Inferior parietal cortex (tissue), 1 donor: ENCODE measurements at regions not wholly inside any gene's neighbourhood (a gene's known extent, or its start where the extent isn't known, plus 50 kb on each side); places are given as distances from the start of the nearest gene placed in this dataset.

Experiments used
- DNase-seq: peaks from one replicate; pipeline ENCODE4 v3.0.0-alpha.2; 2016; ENCODE audit errors: extremely low spot score

DNA sequence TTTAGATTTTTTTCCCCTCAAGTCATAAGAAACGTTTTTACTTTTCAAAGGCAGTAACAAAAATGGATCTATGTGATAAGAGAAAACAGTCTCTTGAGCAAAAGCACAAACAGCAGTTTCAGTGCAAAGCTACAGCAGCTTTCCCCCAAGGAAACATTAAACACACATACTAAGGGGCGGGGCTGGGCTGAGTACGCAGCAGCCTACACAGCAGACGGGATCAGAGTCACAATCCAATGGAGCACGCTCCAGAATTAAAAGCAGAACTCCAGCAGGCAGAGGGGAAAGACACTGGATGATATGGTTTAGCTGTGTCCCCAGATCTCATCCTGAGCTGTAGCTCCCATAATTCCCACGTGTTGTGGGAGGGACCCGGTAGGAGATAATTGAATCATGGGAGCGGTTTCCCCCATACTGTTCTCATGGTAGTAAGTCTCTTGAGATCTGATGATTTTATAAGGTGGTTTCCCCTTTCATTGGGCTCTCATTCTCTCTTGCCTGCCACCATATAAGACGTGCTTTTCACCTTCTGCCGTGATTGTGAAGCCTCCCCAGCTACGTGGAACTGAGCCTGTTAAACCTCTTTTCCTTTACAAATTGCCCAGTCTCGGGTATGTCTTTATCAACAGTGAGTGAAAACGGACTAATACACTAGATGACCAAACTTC lies 116.2 kb upstream of the SLCO3A1 start:
- no peak for DNase-seq

DNA sequence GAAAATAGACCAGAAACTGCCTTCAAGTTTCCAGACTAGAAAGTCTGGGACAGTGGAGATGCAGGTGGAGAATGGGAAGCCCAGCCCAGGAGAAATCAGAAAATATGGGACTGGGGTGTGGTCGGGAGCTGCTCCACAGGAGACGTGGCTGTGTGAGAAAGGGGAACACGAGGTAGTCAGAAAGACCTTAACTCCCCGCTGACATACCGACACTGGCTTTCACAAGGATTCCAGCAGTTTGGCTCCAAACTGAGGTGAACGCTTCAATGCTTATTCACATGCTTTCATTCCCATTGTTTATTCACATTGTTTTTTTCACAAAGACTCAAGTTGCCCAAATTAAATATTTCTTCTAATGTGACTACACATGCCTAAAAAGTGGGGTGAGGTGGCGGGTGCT lies 111.5 kb upstream of the SLCO3A1 start:
- no peak for DNase-seq

DNA sequence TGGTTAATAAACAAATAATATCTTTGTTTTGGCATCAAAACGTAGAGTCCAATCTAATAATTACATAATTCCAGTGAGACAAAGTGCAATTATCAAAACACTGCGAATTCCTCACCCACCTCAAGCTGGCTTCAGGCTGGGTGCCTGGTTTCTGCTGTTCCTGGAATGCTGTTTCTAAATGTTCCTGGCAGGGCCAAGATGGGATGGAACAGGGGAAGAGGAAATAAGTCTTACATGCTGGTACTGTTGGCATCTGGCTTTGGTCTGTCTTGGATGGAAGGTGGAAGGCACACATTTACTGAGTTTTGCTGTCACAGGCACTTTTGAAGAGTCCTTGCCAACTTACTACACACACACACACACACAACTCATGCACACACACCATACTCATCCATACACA lies 101.9 kb upstream of the SLCO3A1 start:
- DNase-seq: peak; percentile 17

DNA sequence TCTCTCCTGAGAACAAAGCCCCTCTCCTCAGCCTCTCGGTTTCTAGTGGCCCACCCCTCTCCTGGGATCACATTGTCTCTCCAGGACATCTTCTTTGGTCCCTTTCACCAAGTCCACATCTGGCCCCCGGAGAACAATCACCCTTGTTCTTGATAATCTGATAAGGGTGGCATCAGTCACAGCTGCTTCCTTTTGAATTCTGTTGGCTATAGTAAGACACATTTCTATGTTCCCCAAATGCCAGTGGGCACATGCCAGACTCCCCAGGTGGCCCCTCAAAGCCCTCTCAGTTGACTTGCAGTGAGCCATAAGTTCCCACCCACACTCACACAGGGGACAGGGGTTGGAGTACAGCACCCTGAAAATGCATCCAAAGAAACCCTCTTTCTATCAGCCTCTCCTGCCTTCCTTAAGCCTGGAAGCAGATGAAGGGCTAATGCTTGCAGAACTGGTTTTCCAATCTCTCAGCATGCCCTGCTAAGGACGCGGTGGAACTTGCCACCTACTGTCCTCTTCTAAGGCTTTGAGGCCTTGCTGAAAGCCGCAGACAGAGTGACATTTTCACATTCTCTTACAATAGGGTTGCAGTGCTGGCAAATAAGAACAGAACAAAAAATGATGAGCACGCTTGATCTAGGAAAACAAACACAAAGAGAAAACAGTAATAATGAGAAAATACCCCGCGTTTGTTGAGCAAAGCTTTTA lies 101.3 kb upstream of the SLCO3A1 start:
- peak; percentile 47 for DNase-seq

DNA sequence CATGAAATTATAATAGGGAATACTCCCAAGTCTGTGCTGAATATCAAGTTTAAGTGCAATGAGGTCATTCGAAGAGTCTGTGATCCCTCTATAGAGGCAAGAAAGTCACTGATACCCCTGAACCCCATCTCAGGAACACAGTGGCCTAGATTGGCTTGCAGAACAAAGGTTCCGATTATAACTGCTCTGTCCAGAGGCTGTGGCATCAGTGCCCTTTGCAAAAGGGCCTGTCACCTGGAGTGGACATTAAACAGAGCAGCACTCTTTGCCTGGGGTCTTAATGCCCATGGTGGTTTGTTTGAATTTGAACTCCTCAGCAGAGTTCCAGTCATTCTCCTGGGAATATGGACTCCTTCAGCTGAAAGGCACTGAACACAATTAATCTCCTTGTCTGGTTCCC lies 93.9 kb upstream of the SLCO3A1 start:
- DNase-seq: no peak

DNA sequence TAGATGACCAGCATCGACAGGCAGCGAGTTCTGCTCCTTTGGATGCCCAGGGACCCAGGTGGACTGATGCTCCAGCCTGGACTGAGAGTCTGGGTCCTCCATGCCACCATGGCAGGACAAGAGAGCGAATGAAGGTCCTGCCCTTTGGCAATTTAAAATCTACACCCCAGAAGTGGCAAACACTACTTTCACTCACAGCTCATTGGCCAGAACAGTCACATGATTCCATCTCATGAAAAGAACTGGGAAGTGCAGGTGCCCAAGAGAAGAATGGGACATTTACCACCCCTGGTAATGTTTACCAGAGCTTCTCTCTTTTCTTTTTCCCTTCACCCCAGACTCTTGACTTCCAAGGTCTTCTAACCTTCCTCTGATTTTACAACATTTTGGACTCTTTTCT lies 87.8 kb upstream of the SLCO3A1 start:
- DNase-seq: no peak

DNA sequence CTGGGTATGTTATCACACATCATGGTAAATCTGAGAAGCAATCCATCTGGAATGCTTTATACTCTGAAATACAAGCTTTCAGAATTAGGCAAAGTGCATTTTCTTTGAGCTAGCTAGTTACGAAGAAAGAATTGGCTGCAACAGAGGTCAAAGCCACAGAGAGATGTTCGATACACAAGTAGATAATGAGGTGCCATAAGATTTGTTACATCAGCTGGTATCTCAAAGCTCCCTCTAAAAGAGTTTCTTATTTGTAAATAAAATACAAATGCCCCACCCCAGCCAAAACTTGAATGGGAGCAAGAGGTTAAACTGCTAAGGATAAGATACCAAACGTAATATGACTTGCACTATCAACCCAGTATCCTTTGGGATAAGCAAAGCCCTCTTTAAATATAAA lies 84.0 kb upstream of the SLCO3A1 start:
- no peak for DNase-seq

DNA sequence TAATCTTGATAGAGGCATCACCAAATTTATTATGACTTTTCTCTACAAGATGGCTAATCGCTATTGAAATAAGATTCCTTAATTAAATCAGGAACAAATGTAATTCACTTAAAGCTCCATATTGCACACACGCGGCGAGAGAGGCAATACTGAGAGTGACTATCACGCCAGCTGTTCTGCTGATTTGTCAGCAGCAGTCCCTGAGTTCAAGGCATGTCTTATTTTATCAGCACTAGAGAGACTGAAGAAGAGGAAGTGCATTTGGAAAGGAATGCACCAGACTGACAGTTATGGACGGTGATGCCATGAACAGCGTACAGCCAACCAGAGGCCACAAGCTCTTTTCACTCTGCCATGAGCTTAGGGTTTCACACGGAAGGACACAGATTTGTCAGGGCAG lies 83.6 kb upstream of the SLCO3A1 start:
- no peak for DNase-seq

DNA sequence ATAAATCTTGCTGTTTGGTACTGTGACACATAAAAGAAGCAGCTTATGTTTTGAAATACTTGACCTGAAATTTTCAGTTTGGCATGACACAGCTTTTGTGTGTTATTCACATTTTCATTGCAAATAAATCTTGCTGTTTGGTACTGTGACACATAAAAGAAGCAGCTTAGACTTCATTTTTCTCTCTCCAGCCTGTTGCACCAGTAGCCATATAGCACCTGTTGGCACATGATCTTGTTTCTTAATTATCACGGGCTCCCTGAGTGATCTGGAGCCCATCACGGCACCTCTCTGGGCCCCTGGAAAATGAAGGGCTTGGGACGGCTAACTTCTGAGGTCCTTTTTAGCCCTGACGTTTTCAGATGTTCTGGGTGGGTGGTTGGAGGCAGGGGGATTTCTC lies 77.4 kb upstream of the SLCO3A1 start:
- DNase-seq: no peak

DNA sequence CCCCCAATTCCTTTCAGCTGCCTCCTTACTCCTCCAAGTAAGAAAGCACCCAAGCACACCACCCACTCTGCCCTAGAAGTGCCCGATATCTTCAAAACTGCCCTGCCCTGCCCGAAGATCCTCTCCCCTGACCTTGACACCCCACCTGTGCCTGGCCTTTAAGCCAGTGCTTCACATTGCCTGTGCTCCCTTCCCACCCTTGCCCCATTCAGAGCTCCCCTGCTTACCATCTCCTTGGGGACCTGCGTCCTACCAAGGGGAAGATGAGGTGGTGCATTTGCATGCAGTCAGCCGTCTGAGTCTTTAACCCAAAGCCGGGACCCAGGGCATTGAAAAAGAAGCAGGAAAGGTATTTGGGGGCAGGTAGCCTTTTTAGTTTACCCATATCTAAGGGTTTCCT lies 73.5 kb upstream of the SLCO3A1 start:
- no peak for DNase-seq

DNA sequence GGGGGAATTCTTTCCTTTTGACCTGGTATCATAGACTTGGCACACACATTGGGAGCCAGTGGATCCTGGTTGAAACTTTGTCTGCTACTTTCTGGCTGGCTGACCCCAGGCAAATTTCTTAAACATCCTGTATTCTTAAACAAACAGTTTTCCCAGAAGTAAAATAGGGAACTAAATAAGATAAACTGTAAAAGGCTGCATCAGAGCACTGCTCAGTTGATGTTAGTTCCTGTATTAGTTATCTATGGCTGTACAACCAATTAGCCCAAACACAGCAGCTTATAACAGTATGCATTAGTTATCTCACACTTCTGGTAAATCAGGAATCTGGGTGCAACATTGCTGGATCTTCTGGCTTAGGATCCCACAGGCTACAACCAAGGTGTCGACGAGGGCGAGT lies 73.1 kb upstream of the SLCO3A1 start:
- no peak for DNase-seq

DNA sequence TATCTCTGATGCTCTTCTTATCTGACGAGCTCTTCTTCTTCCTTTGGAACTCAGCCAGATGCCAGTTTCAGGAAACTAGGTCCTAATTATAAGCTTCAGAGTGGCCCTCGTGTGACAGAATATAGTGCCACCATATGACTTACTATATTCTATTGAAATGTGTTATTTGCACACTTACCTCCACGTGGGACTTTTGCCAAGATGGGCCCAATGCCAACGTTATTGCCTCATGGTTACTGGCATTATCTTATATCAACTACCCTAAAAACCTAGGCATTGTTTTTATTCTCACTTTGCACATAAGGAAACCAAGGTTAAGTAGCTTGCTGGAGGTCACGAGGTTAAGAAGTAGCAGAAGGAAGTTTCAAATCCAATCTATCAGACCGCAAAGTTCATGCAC lies 71.3 kb upstream of the SLCO3A1 start:
- no peak for DNase-seq

DNA sequence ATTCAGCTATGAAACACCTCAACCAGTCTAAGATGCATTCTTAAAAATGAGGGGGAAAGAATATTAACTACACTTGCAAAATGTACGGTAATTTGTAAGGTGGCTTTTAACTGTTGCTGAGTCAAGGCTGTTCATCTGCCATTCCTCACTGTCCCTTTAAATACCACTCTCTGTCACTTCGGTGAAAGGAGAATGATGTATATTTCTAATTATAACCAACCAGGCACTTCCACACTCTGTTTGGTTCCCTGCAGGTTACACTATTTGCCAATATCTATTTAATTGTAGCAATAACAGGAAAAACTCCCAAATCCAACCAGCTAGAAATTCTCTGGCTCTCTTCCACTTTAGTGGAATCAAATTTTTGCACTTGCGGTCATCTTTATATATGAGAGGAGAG lies 70.5 kb upstream of the SLCO3A1 start:
- no peak for DNase-seq

DNA sequence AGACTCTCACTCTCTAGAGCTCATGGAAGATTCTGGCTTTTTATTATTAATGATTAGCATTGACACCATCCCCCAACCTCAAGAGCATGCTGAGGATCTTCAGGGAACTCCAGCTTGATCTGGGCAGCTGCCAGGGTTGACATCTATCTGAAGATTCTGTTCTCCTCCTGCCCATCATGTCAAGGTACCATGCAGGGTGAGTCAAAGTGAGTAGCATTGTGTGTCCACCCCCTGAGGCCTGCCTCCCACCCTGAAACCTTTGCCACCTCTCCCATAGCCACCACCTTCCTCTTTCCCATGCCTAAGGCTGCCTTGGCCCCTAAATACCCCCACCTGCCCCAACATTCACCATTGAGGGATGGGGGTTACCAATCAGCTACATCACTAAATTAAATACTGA lies 70.1 kb upstream of the SLCO3A1 start:
- DNase-seq: no peak

DNA sequence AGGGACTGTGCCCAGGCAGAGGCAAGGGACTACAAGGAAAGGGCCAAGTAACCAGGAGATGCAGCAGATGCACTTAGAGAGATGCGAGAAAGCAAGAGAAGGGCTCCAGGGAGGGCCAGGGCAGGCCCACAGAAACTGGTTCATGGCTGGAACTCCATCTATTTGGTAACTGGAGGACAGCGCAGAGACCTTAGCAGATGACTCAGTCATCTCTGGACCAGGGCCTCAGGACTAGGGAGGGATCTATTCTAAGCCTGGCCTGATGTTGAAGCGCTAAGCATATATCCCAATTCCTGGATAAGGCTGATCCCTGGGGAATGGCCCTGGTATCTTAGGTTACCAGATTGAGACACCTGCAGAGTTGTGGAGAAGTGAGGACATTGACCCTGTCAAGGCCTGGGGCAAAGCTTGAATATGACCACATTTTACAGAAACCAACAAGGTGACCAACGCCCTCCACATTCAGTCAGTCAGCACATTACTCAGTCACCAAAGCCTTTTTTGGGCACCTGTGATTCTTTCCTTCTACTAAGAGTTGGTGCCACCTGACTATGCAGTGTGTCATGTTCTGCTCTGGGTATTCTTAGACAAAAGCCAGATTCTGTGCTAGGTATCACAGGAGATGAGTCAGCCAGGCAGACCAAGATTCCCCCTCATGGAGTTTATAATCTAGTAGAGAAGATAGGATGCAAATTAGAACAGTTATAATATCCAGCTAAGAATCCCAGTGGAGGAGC lies 68.4 kb upstream of the SLCO3A1 start:
- DNase-seq: no peak

DNA sequence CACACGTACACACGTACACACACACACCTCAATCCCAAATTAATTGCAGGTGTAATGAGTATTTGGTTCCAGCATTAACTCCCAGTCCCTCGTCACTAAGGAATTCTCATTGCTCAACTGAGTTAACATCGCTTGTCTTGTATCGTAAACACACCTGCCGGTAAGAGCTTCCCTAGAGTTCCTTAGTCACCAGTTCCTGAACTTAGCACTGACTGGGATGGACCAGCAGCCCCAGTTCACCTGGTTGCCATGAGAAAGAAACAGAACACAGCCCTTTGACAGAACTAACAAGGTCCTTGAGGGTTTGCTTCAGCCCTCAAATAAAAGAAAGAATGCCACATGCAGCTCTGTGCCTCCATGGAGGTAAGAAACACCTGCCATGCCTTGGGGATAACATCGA lies 66.3 kb upstream of the SLCO3A1 start:
- no peak for DNase-seq

DNA sequence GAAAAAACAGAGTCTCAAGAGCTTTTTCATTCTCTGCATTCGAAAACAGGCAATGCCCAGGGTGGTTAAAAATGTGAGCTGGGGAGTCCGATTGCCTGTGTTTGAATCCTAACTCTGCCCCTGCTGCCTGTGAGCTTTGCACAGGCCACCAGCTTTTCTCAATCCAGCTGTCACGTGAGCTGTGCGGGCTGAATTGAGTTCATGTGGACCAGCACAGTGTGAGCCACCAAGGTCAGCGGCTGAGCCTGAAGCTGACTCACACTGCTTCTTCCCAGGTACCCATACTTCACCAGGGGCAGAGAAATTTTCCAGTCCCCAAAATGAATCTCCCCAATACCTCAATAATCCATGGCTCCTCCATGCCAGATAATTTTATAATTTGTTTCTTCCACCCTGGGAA lies 64.4 kb upstream of the SLCO3A1 start:
- no peak for DNase-seq

DNA sequence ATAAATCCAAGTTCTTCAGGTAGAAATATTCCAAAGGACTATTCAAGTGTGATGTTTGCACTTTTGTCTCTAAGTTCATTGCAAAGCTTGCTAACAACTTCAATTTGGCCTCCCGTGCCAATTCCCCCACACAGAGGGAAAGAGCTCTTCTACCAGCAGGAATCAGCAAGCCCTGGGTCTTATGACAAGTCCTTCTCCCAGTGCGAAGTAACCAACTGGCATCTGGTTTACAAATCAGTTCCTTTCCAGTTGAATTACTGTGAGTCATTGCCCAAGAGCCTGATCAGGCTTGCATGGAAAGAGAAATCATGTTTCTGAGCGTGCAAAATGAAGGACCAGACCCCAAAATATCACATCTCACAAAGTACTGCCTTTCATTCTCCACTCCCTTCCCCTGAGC lies 62.7 kb upstream of the SLCO3A1 start:
- no peak for DNase-seq

DNA sequence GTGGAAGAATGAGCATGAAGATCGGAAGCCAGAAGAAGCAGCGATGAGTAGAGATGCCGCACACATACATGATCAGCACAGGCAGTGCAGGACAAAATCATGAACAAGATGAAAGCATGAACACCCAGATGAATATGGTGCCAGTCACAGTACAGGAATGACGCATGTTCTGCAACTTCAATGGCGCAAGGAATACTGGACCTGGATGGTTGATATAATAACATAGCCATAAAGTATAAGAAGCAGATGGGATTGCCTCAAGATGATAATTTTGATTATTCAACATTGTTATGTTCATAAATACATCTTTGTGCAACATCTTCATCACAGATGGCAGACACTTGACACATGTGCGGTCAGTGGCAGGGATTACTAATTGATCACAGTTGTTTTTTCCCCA lies 59.7 kb upstream of the SLCO3A1 start:
- no peak for DNase-seq

DNA sequence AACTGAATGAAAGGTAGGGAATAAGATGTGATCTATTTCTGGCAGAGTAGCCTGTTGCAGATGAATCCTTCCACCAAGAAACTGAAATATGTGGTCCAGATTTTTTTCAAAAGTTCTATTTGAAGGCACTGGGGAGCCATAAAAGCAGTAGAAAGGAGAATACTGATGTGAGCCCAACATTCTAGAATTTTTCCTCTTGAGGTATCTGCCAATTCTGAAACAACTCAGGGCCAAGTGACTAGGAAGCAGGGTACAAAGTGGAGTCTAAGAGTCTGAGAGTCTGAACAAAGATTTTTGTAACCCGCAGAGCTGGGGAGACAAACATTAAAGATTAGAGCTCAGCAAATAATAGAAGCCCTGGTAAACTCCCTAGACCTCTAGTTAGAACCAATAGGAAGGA lies 58.3 kb upstream of the SLCO3A1 start:
- no peak for DNase-seq

DNA sequence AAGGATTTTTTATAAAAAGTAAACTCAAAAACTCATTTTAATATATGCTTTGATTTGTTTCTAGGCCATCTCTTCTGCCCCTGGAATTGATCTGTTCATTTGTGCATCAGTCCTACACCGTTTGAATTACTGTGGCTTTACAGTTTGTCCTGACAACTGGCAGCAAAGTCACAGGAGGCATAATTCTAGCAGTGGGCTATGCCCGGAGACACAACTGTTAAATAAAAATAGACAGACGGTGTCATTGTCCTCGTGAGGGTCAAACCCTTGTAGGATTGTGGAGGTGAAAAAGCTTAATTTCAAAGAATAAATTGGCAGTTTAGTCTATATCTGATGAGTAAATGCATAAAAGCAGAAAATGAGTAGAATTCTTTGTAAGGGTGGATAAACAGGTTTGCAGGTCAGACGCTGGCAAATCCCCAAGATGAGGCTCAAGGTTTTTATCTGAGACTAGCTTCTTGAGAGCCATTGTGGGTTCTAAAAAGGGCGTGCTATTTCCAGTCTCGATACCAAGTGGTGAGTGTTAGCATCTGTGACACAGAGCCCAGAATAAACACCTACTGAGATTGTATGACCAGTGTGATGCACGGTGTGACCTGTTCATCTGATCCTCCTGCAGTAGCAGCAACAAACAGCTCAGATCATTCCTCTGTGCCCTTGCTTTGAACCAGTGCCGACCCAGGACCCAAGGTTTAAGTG lies 51.5 kb upstream of the SLCO3A1 start:
- no peak for DNase-seq

DNA sequence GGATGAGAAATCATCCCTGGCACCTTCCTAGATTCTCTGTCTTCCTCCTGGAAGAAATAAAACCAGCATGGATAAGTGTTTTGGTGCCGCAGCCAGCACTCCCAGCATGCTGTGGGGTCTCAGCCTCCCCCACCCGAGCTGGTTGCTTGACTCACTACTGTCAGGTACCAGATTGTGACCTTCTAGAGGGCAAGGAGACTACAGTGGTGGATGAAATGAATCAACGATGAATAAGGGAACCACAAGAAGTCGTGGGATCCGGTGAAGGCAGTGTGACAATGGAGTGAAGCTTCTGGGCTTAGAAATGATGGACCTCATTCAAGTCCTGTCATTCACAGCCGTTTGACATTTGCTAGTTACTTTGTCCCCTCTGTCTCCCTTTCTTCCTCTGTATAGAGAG lies 50.2 kb upstream of the SLCO3A1 start:
- DNase-seq: no peak
